GM12875 (cell line): ENCODE measurements at regions not wholly inside any gene's neighbourhood (a gene's known extent, or its start where the extent isn't known, plus 50 kb on each side); places are given as distances from the start of the nearest gene placed in this dataset.

Experiments used
- H3K4me3 ChIP-seq: one replicate; pipeline ENCODE4 v1.5.1; 2011; ENCODE audit warnings: low read depth, low read length, control low read depth
- CTCF ChIP-seq: IDR thresholded peaks from 2 replicates; pipeline ENCODE4 v1.5.1; 2011; ENCODE audit warnings: low read depth, mild to moderate bottlenecking, control low read depth, inconsistent platforms, low read length, moderate library complexity, borderline replicate concordance; ENCODE audit not compliant: insufficient read depth

GRCh38 chr2:8412586-8412985 is 269.3 kb upstream of the ID2 start:
- no peak for TF ChIP-seq CTCF
- no peak overlapping the region for H3K4me3 ChIP-seq

DNA sequence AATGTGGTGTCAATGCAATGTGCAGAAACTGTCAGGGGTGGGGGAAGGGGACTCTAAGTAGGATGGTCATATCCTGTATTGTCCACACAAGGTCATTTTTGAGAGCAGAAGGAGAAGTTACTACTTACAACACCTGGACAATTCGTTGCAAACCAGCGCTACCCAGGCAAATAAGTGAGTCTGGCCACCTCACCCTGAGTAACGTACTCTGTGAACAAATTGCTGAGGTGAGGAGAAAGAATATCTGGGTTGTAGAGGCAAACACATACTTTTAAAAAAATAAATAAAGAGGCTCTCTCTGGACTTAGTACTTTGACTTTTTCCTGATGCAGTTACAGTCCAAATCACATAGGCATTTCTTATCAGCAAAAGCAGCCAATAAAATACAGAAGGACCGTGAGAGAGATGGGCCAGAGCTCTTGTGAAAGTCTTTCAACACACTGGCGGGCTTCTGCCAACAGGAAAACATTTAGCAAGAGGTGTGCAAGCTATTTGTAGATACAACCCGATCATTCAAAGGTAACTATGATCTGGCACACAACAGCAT is 268.2 kb upstream of the ID2 start:
- TF ChIP-seq CTCF = no peak
- no peak overlapping the region for H3K4me3 ChIP-seq

DNA sequence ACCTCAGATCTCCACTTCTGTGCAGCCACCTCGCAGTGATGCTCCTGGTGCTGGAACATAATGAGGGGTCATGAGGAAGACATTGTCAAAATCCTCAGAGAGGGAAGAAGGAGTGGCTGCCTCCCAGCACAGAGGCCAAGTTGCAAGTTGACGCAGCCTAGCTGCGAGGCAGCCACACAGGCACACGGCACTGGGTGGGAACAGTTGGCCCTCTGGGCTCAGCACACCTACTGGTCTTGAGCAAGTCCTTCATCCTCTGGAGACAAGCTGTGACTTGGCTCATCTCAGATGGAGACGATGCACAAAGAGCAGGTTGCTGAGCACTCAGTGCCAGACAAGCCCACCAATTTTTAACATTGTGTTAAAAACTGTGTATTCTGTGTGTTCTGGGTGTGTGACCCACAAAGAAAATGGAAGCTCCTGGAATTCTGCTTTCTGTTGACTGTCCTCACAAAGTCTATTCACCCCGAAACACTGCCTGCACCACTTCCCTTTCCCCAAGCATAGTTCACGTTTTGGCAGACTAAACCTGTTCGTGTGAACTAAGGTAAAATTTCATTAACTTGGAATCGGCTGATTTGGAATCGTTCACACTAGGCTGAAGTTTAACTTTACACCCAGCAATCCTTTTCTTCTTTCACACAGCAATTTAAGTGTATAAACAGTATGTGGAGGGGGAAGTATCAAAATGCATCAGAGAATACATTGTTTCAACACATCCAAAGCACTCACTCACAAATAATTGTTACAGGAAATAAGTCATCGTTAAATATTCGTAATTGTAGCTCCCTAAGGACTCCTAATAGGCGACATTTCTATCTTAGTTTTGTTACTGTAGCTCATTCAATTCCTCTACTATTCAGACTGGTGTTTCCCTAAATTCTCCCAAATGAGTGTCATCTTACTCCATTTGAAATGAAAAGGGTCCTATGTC is 266.6 kb upstream of the ID2 start:
- no peak for TF ChIP-seq CTCF
- H3K4me3 ChIP-seq = no peak overlapping the region

- no peak for TF ChIP-seq CTCF
- H3K4me3 ChIP-seq = no peak overlapping the region
Measured at GRCh38 chr2:8416001-8416571, 265.8 kb upstream of the ID2 start.

- no peak overlapping the region for H3K4me3 ChIP-seq
- TF ChIP-seq CTCF = no peak
Measured at GRCh38 chr2:8416849-8417832, 264.7 kb upstream of the ID2 start.

- TF ChIP-seq CTCF = no peak
- H3K4me3 ChIP-seq = no peak overlapping the region
Measured at GRCh38 chr2:8418721-8419120, 263.1 kb upstream of the ID2 start.
